ENCODE measurements at regions not wholly inside any gene's neighbourhood (a gene's known extent, or its start where the extent isn't known, plus 50 kb on each side); places are given as distances from the start of the nearest gene placed in this dataset.
A peak's percentile ranks its signal among the peaks of the same experiment; 100 is the strongest.

- 33% methylated on average over 5 of the region's 5 CpGs for WGBS
- intact Hi-C loops (cut with DNase I): no loop called here
- DNase-seq (ENCODE audit: low spot score): no peak
- Histone ChIP-seq H3K4me3 (no peak overlapping the region), H3K27ac (no peak overlapping the region), H3K9me3 (no peaks in the 10 kb centered on the region), H3K36me3 (no peaks in the 10 kb centered on the region), H3K27me3 (replicated peaks; ENCODE audit: insufficient read depth) (no peaks in the 10 kb centered on the region), H3K4me1 (replicated peaks) (no peaks in the 10 kb centered on the region)
- TF ChIP-seq POLR2A (IDR thresholded peaks at IDR 0.05) (no peak), POLR2AphosphoS5 (IDR thresholded peaks at IDR 0.05) (no peak), CTCF (IDR thresholded peaks at IDR 0.05) (no peak)
Observed at GRCh38 chr14:54331516-54331915, 65.3 kb upstream of the CDKN3 start.

DNA sequence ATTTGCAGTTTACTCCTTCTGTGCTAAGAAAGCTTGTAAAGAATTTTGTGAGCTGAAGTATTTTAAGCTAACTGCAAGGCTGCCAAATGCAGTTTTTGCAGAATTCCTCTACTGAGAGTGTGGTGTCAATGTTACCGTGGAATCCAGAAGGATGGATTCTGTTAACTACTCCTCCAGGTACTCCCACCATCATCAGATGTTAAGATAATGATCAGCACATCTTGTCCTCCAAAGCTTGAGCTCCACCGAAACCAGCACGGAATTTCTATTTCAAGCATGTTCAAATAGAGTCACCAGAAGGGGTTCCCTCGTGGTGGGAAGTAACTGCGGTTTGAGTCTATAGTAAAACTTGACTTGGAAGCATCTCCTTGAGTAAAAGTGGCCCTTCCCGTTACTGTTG lies 64.3 kb upstream of the CDKN3 start:
- Histone ChIP-seq H3K27ac (no peak overlapping the region), H3K4me3 (no peak overlapping the region), H3K9me3 (no peaks in the 10 kb centered on the region), H3K36me3 (no peaks in the 10 kb centered on the region), H3K27me3 (replicated peaks; ENCODE audit: insufficient read depth) (no peaks in the 10 kb centered on the region), H3K4me1 (replicated peaks) (no peaks in the 10 kb centered on the region)
- no peak for DNase-seq (ENCODE audit: low spot score)
- peak; percentile 33 for TF ChIP-seq POLR2AphosphoS5 (IDR thresholded peaks at IDR 0.05)
- TF ChIP-seq CTCF (IDR thresholded peaks at IDR 0.05): no peak
- intact Hi-C loops (cut with DNase I): loop anchor here (2.0 kb wide), 1 partner anchor 794 kb away; no protein-coding TSS in a partner anchor
- 43% methylated on average over 6 of the region's 6 CpGs for WGBS

DNA sequence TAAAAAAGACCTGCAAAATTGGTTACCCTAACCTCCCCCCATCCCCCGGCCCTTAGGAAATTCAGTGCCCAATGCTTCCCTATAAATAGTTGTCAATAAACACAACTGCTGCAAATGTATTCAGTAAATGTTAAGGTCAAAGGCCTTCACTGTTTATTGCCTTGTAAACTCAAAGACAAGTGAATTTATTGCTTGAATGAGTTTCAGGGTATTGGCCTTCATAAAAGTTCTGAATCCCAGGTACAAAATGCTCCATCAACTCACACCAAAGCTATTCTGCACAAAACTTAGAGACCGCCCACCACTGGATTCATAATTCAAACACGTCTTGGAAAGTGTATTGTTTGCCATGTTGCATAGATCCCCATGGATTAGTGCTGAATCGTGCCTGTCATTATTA lies 63.3 kb upstream of the CDKN3 start:
- no peak for TF ChIP-seq POLR2AphosphoS5 (IDR thresholded peaks at IDR 0.05)
- 51% methylated on average over 4 of the region's 4 CpGs for WGBS

DNA sequence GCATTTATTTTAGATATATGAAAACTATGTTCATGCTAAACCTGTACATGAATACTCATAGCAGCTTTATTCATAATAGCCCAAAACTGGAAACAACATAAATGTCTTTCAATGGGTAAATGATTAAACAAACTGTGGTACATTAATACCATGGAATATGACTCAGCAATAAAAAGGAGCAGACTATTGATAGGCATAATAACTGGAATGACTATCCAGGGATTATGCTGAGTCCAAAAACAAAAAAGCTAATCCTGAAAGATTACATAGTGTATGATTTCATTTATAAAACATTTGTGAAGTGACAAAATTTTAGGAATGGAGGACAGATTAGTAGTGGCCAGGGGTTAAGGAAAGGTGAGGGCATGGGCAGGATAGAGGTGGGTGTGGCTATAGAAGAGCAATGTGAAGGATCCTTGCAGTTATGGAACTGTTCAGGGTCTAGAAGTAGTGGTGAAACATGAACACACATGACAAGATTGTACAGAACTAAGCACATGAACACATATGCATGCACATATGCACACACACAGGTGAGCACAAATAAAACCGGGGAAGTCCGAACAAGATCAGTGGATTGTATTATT lies 61.1 kb upstream of the CDKN3 start:
- intact Hi-C loops (cut with DNase I): loop anchor here (5.0 kb wide), 1 partner anchor 158 kb away; no protein-coding TSS in a partner anchor

More for the DNA sequence above, 63.3 kb upstream of the CDKN3 start:
- DNase-seq (ENCODE audit: low spot score): no peak
- no peaks in the 10 kb centered on the region for H3K36me3 ChIP-seq
- intact Hi-C loops (cut with DNase I): loop anchor here (2.0 kb wide), 1 partner anchor 795 kb away; no protein-coding TSS in a partner anchor
- no peak overlapping the region for H3K4me3 ChIP-seq
- H3K27ac ChIP-seq: no peak overlapping the region
- H3K9me3 ChIP-seq: no peaks in the 10 kb centered on the region
- no peaks in the 10 kb centered on the region for H3K27me3 ChIP-seq (replicated peaks; ENCODE audit: insufficient read depth)
- H3K4me1 ChIP-seq (replicated peaks): no peaks in the 10 kb centered on the region

GRCh38 chr14:54337314-54337713 lies 59.5 kb upstream of the CDKN3 start:
- H3K9me3 ChIP-seq: no peaks in the 10 kb centered on the region
- no peak overlapping the region for H3K27ac ChIP-seq
- intact Hi-C loops (cut with DNase I): loop anchor here (5.0 kb wide), 1 partner anchor 160 kb away; no protein-coding TSS in a partner anchor
- no peaks in the 10 kb centered on the region for H3K4me1 ChIP-seq (replicated peaks)
- 83% methylated on average over 10 of the region's 10 CpGs for WGBS
- no peak for DNase-seq (ENCODE audit: low spot score)
- TF ChIP-seq POLR2A (IDR thresholded peaks at IDR 0.05) (no peak), CTCF (IDR thresholded peaks at IDR 0.05) (no peak), POLR2AphosphoS5 (IDR thresholded peaks at IDR 0.05) (no peak)
- no peak overlapping the region for H3K4me3 ChIP-seq
- no peaks in the 10 kb centered on the region for H3K36me3 ChIP-seq
- H3K27me3 ChIP-seq (replicated peaks; ENCODE audit: insufficient read depth): no peaks in the 10 kb centered on the region

More for the DNA sequence above, 61.1 kb upstream of the CDKN3 start:
- Histone ChIP-seq H3K27me3 (replicated peaks; ENCODE audit: insufficient read depth) (no peaks in the 10 kb centered on the region), H3K4me1 (replicated peaks) (no peaks in the 10 kb centered on the region), H3K4me3 (no peak overlapping the region), H3K27ac (no peak overlapping the region), H3K36me3 (no peaks in the 10 kb centered on the region), H3K9me3 (no peaks in the 10 kb centered on the region)
- TF ChIP-seq POLR2AphosphoS5 (IDR thresholded peaks at IDR 0.05) (no peak), CTCF (IDR thresholded peaks at IDR 0.05) (no peak), POLR2A (IDR thresholded peaks at IDR 0.05) (no peak)
- 96% methylated on average over 2 of the region's 2 CpGs for WGBS
- DNase-seq (ENCODE audit: low spot score): no peak
